Suprapubic skin (tissue), 4 donors: ENCODE measurements at regions not wholly inside any gene's neighbourhood (a gene's known extent, or its start where the extent isn't known, plus 50 kb on each side); places are given as distances from the start of the nearest gene placed in this dataset.

ENCODE experiments used
- DNase-seq, 2 donors: peaks; one replicate each; pipeline ENCODE4 v3.0.0-alpha.2; 2019; ENCODE audit warnings: low spot score in 2 of 2
- H3K27ac ChIP-seq: fragments of 200-600 bp; sonication (generic); one replicate; pipeline ENCODE4 v1.5.1; 2019
- H3K27me3 ChIP-seq: fragments of 200-600 bp; sonication (generic); one replicate; pipeline ENCODE4 v1.5.1; 2019
- H3K36me3 ChIP-seq: fragments of 200-600 bp; sonication (generic); one replicate; pipeline ENCODE4 v1.5.1; 2019
- H3K4me1 ChIP-seq: fragments of 200-600 bp; sonication (generic); one replicate; pipeline ENCODE4 v1.5.1; 2019
- H3K4me3 ChIP-seq: fragments of 200-600 bp; sonication (generic); one replicate; pipeline ENCODE4 v1.5.1; 2019; ENCODE audit warnings: mild to moderate bottlenecking
- H3K9me3 ChIP-seq: fragments of 200-600 bp; sonication (generic); one replicate; pipeline ENCODE4 v1.5.1; 2019
- EP300 ChIP-seq: sonication (generic); formaldehyde crosslinking; IDR thresholded peaks from one replicate; pipeline ENCODE4 v1.6.1; 2017; ENCODE audit warnings: antibody characterized with exemption
- POLR2A ChIP-seq, 2 donors: fragments of 450-650 bp; IDR thresholded peaks; one replicate each; pipeline ENCODE4 v1.6.1; 2017; ENCODE audit warnings: antibody characterized with exemption in 2 of 2, mild to moderate bottlenecking in 2 of 2, moderate library complexity in 2 of 2
- POLR2AphosphoS5 ChIP-seq, 3 donors: sonication (generic); formaldehyde crosslinking; IDR thresholded peaks; one replicate each; pipeline ENCODE4 v1.6.1; 2017; ENCODE audit warnings: antibody characterized with exemption in 3 of 3
- WGBS: methylation state at CpG from one replicate; pipeline ENCODE4 v1.1.5; 2018; 5-methylcytosine and 5-hydroxymethylcytosine counted together
- TF ChIP-seq, protein P1 (sequence below), 2 donors: fragments of 200-600 bp in 1 of 2; fragments of 450-650 bp in 1 of 2; sonication (generic) in 1 of 2; IDR thresholded peaks; one replicate each; pipeline ENCODE4 v1.5.1; 2016 to 2019; ENCODE audit warnings: antibody characterized with exemption in 2 of 2, mild to moderate bottlenecking in 1 of 2, moderate library complexity in 1 of 2

DNA sequence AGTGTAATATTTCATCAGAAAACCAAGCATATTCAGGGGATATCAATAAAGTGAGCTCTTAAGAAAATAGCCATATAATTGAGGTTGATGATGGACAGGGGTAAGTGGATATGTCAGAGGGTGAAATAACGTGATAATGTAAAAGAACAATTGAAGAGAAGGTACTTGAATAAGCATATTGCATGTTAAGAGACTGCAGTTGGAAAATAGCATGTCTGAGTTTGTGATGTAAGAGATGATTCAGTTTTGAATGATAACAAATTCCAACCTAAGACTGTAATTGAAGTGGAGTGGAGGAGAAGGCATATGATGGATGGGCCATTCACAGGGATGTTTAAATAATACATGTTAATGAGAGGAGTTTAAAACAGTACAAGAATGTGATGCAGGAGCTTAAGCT, 1633.5 kb downstream of the SLITRK1 start:
- Histone ChIP-seq H3K4me3 (no peak overlapping the region), H3K4me1 (no peaks in the 10 kb centered on the region), H3K9me3 (no peaks in the 10 kb centered on the region), H3K36me3 (no peaks in the 10 kb centered on the region), H3K27me3 (no peaks in the 10 kb centered on the region), H3K27ac (no peak overlapping the region)
- WGBS, result 73% methylated on average over 1 of the region's 1 CpG
- TF ChIP-seq EP300, result no peak
- TF ChIP-seq POLR2AphosphoS5 (IDR thresholded peaks at IDR 0.05), result no peak
- TF ChIP-seq POLR2A (IDR thresholded peaks at IDR 0.05), result no peak
- TF ChIP-seq, protein P1, sequence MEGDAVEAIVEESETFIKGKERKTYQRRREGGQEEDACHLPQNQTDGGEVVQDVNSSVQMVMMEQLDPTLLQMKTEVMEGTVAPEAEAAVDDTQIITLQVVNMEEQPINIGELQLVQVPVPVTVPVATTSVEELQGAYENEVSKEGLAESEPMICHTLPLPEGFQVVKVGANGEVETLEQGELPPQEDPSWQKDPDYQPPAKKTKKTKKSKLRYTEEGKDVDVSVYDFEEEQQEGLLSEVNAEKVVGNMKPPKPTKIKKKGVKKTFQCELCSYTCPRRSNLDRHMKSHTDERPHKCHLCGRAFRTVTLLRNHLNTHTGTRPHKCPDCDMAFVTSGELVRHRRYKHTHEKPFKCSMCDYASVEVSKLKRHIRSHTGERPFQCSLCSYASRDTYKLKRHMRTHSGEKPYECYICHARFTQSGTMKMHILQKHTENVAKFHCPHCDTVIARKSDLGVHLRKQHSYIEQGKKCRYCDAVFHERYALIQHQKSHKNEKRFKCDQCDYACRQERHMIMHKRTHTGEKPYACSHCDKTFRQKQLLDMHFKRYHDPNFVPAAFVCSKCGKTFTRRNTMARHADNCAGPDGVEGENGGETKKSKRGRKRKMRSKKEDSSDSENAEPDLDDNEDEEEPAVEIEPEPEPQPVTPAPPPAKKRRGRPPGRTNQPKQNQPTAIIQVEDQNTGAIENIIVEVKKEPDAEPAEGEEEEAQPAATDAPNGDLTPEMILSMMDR (IDR thresholded peaks at IDR 0.05), result no peak
- no peak for DNase-seq

DNA sequence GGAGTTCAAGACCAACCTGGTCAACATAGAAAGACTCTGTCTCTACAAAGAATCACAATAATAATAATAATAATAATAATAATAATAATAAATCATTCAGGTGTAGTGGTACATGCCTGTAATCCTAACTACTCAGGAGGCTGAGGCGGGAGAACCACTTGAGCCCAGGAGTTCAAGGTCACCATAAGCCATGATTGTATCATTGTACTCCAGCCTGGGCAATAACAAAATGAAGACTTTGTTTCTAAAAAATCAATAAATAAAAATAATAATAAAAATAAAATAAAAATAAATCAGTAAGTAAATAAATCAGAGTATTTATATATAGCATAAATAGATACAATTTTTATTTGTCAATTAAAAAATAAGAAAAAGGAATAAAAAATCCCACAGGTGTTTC, 1636.4 kb downstream of the SLITRK1 start:
- Histone ChIP-seq H3K36me3 (no peaks in the 10 kb centered on the region), H3K4me1 (no peaks in the 10 kb centered on the region), H3K4me3 (no peak overlapping the region), H3K27me3 (no peaks in the 10 kb centered on the region), H3K9me3 (no peaks in the 10 kb centered on the region), H3K27ac (no peak overlapping the region)
- WGBS, result 100% methylated on average over 1 of the region's 1 CpG
- TF ChIP-seq, protein P1 (IDR thresholded peaks at IDR 0.05), result no peak
- TF ChIP-seq POLR2A (IDR thresholded peaks at IDR 0.05) (no peak), POLR2AphosphoS5 (IDR thresholded peaks at IDR 0.05) (no peak), EP300 (no peak)
- DNase-seq, result no peak

GRCh38 chr13:82224806-82225205, 1657.5 kb downstream of the SLITRK1 start:
- no peaks in the 10 kb centered on the region for H3K9me3 ChIP-seq
- H3K27ac ChIP-seq, result no peak overlapping the region
- H3K4me3 ChIP-seq, result no peak overlapping the region
- DNase-seq, result no peak
- no peaks in the 10 kb centered on the region for H3K27me3 ChIP-seq
- TF ChIP-seq, protein P1 (IDR thresholded peaks at IDR 0.05), result no peak
- TF ChIP-seq POLR2AphosphoS5 (IDR thresholded peaks at IDR 0.05) (no peak), EP300 (no peak), POLR2A (IDR thresholded peaks at IDR 0.05) (no peak)
- 84% methylated on average over 3 of the region's 3 CpGs for WGBS
- no peaks in the 10 kb centered on the region for H3K36me3 ChIP-seq
- H3K4me1 ChIP-seq, result no peaks in the 10 kb centered on the region

DNA sequence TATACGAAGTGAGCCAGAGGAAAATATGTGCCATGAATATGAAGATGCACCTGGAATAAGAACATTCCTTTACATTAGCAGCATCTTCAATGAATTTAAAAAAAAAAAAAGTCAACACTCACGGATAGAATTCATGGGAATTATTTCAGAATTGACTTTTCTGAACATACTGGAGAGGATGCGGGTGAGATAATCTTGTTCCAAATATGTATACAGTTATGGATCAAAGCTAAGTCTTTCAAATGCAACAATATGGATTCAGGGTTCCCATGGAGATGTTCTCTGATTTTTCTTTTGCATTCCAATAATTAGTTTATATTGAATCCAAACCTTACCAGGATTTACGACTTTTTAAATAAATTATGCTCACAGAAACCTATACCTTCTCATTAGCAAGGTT, 1660.7 kb downstream of the SLITRK1 start:
- Histone ChIP-seq H3K4me1 (no peaks in the 10 kb centered on the region), H3K36me3 (no peaks in the 10 kb centered on the region), H3K27me3 (no peaks in the 10 kb centered on the region), H3K27ac (no peak overlapping the region), H3K9me3 (no peaks in the 10 kb centered on the region), H3K4me3 (no peak overlapping the region)
- no peak for DNase-seq
- WGBS, result 79% methylated on average over 4 of the region's 4 CpGs
- TF ChIP-seq, protein P1 (IDR thresholded peaks at IDR 0.05), result no peak
- TF ChIP-seq POLR2A (IDR thresholded peaks at IDR 0.05) (no peak), EP300 (no peak), POLR2AphosphoS5 (IDR thresholded peaks at IDR 0.05) (no peak)

GRCh38 chr13:82220641-82221040, 1661.6 kb downstream of the SLITRK1 start:
- Histone ChIP-seq H3K4me1 (no peaks in the 10 kb centered on the region), H3K27me3 (no peaks in the 10 kb centered on the region), H3K9me3 (no peaks in the 10 kb centered on the region), H3K36me3 (no peaks in the 10 kb centered on the region), H3K4me3 (no peak overlapping the region), H3K27ac (no peak overlapping the region)
- TF ChIP-seq, protein P1 (IDR thresholded peaks at IDR 0.05), result no peak
- TF ChIP-seq EP300 (no peak), POLR2AphosphoS5 (IDR thresholded peaks at IDR 0.05) (no peak), POLR2A (IDR thresholded peaks at IDR 0.05) (no peak)
- 24% methylated on average over 2 of the region's 2 CpGs for WGBS
- DNase-seq, result no peak
